ENCODE measurements at regions not wholly inside any gene's neighbourhood (a gene's known extent, or its start where the extent isn't known, plus 50 kb on each side); places are given as distances from the start of the nearest gene placed in this dataset.
"Not testable (repeated sequence)": the region's sequence is repeated elsewhere in the genome, so short reads cannot be mapped to it uniquely, and the experiment has no call there.

- DNase-seq, result no peak
These were observed 145.9 kb upstream of the ZFP42 start for GRCh38 chr4:187849556-187850225.

GRCh38 chr4:187865914-187866313, 129.7 kb upstream of the ZFP42 start:
- DNase-seq, result no peak

- DNase-seq, result no peak
These were observed 112.5 kb upstream of the ZFP42 start for GRCh38 chr4:187883049-187883448.

GRCh38 chr4:187883836-187884475, 111.6 kb upstream of the ZFP42 start:
- no peak for DNase-seq

- DNase-seq, result no peak
These were observed 107.7 kb upstream of the ZFP42 start for GRCh38 chr4:187887906-187888305.

- no peak for DNase-seq
These were observed 105.9 kb upstream of the ZFP42 start for GRCh38 chr4:187889651-187890050.

GRCh38 chr4:187893418-187893817, 102.2 kb upstream of the ZFP42 start:
- DNase-seq, result no peak

- no peak for DNase-seq
These were observed 92.5 kb upstream of the ZFP42 start for GRCh38 chr4:187903106-187903505.

- no peak for DNase-seq
These were observed 91.9 kb upstream of the ZFP42 start for GRCh38 chr4:187903700-187904099.

GRCh38 chr4:187908079-187908561, 87.5 kb upstream of the ZFP42 start:
- no peak for DNase-seq

- no peak for DNase-seq
These were observed 86.8 kb upstream of the ZFP42 start for GRCh38 chr4:187908731-187909130.

GRCh38 chr4:187910741-187911140, 84.8 kb upstream of the ZFP42 start:
- no peak for DNase-seq

GRCh38 chr4:187915406-187915805, 80.2 kb upstream of the ZFP42 start:
- DNase-seq, result not testable (repeated sequence)

GRCh38 chr4:187919966-187920365, 75.6 kb upstream of the ZFP42 start:
- DNase-seq, result no peak

- DNase-seq, result no peak
These were observed 73.5 kb upstream of the ZFP42 start for GRCh38 chr4:187921946-187922623.

- no peak for DNase-seq
These were observed 66.5 kb upstream of the ZFP42 start for GRCh38 chr4:187929024-187929423.

GRCh38 chr4:187934766-187935165, 60.8 kb upstream of the ZFP42 start:
- DNase-seq, result no peak

- no peak for DNase-seq
These were observed 58.0 kb upstream of the ZFP42 start for GRCh38 chr4:187937557-187937956.

- DNase-seq, result no peak
These were observed 55.3 kb upstream of the ZFP42 start for GRCh38 chr4:187940299-187940698.

GRCh38 chr4:187942968-187943367, 52.6 kb upstream of the ZFP42 start:
- no peak for DNase-seq

- no peak for DNase-seq
These were observed 51.4 kb upstream of the ZFP42 start for GRCh38 chr4:187944179-187944578.

Data from NCI-H1436 treated with DMSO at 0.1 percent for 48 hours (cell line).